GM12878 (cell line): ENCODE measurements at regions not wholly inside any gene's neighbourhood (a gene's known extent, or its start where the extent isn't known, plus 50 kb on each side); places are given as distances from the start of the nearest gene placed in this dataset.

Experiments
- BHLHE40 ChIP-seq, 2 experiments: fragments of 450-650 bp in 1 of 2; IDR thresholded peaks; 2 replicates each; pipeline ENCODE4 v1.6.1; 2011 to 2017; ENCODE audit warnings: low read depth in 2 of 2, borderline replicate concordance in 1 of 2, improper control_type of control experiment in 1 of 2, low read length in 1 of 2, mild to moderate bottlenecking in 1 of 2
- MYC ChIP-seq: IDR thresholded peaks from 2 replicates; pipeline ENCODE4 v1.6.1; 2011; ENCODE audit warnings: mild to moderate bottlenecking, low read length, moderate library complexity, inconsistent platforms; ENCODE audit not compliant: insufficient read depth, insufficient replicate concordance, insufficient read length, severe bottlenecking
- RBBP5 ChIP-seq: fragments of 200-600 bp; sonication (generic); conservative IDR thresholded peaks from 2 replicates; pipeline ENCODE4 v1.6.1; 2016
- TF ChIP-seq, protein P1 (sequence below), 3 experiments: IDR thresholded peaks in 2 of 3; conservative IDR thresholded peaks in 1 of 3; 2 replicates each; pipeline ENCODE4 v1.5.1; 2011; ENCODE audit warnings: low read depth in 3 of 3, low read length in 3 of 3, mild to moderate bottlenecking in 3 of 3, control low read depth in 2 of 3, moderate library complexity in 2 of 3, inconsistent platforms in 1 of 3, mixed read lengths in 1 of 3; ENCODE audit not compliant: control insufficient read depth in 2 of 3, insufficient read depth in 1 of 3; ENCODE audit errors: extremely low read depth in 1 of 3
- TF ChIP-seq, protein P2 (sequence below): IDR thresholded peaks from 2 replicates; pipeline ENCODE4 v1.6.1; 2011; ENCODE audit warnings: mild to moderate bottlenecking, low read depth, low read length, moderate library complexity; ENCODE audit not compliant: insufficient replicate concordance
- TF ChIP-seq, protein P3 (sequence below): fragments of 450-650 bp; IDR thresholded peaks from 2 replicates; pipeline ENCODE4 v1.6.1; 2017; ENCODE audit warnings: mild to moderate bottlenecking, low read depth, inconsistent platforms; ENCODE audit not compliant: poor library complexity, severe bottlenecking

DNA sequence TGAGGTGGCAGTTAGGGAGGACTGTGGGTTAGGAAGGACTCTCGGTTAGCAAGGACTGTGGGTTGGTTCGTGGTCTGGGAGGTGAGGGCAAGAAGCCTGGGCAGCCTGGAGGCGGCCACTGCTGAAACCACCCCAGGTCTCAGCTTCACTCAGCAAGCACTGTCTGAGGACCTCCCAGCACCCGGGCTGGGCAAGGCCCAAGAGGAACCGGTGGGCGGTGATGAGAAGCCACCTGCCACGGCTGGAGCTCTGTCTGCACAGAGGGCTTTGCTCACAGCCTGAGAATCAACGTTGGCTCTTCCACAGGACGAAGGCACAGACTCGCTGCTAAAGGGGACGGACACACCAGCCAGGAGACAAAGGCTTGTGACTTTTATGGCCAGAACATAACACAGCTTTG is 69.3 kb downstream of the DACT2 start:
- TF ChIP-seq, protein P1, sequence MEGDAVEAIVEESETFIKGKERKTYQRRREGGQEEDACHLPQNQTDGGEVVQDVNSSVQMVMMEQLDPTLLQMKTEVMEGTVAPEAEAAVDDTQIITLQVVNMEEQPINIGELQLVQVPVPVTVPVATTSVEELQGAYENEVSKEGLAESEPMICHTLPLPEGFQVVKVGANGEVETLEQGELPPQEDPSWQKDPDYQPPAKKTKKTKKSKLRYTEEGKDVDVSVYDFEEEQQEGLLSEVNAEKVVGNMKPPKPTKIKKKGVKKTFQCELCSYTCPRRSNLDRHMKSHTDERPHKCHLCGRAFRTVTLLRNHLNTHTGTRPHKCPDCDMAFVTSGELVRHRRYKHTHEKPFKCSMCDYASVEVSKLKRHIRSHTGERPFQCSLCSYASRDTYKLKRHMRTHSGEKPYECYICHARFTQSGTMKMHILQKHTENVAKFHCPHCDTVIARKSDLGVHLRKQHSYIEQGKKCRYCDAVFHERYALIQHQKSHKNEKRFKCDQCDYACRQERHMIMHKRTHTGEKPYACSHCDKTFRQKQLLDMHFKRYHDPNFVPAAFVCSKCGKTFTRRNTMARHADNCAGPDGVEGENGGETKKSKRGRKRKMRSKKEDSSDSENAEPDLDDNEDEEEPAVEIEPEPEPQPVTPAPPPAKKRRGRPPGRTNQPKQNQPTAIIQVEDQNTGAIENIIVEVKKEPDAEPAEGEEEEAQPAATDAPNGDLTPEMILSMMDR (IDR thresholded peaks at IDR 0.05 in 2 of 3, conservative IDR thresholded peaks at IDR 0.05 in 1 of 3; ENCODE audit: control insufficient read depth in 2 of 3, extremely low read depth in 1 of 3, insufficient read depth in 1 of 3, low read depth in 3 of 3, low read length in 3 of 3) = no peak
- TF ChIP-seq MYC = no peak
- no peak for TF ChIP-seq RBBP5
- TF ChIP-seq, protein P2, sequence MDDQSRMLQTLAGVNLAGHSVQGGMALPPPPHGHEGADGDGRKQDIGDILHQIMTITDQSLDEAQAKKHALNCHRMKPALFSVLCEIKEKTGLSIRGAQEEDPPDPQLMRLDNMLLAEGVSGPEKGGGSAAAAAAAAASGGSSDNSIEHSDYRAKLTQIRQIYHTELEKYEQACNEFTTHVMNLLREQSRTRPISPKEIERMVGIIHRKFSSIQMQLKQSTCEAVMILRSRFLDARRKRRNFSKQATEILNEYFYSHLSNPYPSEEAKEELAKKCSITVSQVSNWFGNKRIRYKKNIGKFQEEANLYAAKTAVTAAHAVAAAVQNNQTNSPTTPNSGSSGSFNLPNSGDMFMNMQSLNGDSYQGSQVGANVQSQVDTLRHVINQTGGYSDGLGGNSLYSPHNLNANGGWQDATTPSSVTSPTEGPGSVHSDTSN = no peak
- TF ChIP-seq, protein P3, sequence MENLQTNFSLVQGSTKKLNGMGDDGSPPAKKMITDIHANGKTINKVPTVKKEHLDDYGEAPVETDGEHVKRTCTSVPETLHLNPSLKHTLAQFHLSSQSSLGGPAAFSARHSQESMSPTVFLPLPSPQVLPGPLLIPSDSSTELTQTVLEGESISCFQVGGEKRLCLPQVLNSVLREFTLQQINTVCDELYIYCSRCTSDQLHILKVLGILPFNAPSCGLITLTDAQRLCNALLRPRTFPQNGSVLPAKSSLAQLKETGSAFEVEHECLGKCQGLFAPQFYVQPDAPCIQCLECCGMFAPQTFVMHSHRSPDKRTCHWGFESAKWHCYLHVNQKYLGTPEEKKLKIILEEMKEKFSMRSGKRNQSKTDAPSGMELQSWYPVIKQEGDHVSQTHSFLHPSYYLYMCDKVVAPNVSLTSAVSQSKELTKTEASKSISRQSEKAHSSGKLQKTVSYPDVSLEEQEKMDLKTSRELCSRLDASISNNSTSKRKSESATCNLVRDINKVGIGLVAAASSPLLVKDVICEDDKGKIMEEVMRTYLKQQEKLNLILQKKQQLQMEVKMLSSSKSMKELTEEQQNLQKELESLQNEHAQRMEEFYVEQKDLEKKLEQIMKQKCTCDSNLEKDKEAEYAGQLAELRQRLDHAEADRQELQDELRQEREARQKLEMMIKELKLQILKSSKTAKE = no peak
- TF ChIP-seq BHLHE40 (IDR thresholded peaks at IDR 0.05; ENCODE audit: borderline replicate concordance in 1 of 2, low read depth in 2 of 2, low read length in 1 of 2) = no peak
